Spleen (tissue), 7 donors: ENCODE measurements at regions not wholly inside any gene's neighbourhood (a gene's known extent, or its start where the extent isn't known, plus 50 kb on each side); places are given as distances from the start of the nearest gene placed in this dataset.

Experiments used
- CTCF ChIP-seq, 11 experiments: fragments of 200-600 bp in 7 of 11; fragments of 450-650 bp in 4 of 11; sonication (generic) in 4 of 11; IDR thresholded peaks in 8 of 11; conservative IDR thresholded peaks in 3 of 11; 1 replicate in 7 of 11; 2 replicates in 4 of 11; pipeline versions ENCODE4 v1.4.0 to v1.8.0; 2016 to 2021; ENCODE audit warnings: antibody characterized with exemption in 11 of 11, inconsistent platforms in 4 of 11, mild to moderate bottlenecking in 1 of 11
- POLR2A ChIP-seq, 3 donors: fragments of 450-650 bp; IDR thresholded peaks; one replicate each; pipeline ENCODE4 v1.5.1; 2017; ENCODE audit warnings: antibody characterized with exemption in 3 of 3, mild to moderate bottlenecking in 1 of 3
- POLR2AphosphoS5 ChIP-seq, 3 donors: sonication (generic); formaldehyde crosslinking; IDR thresholded peaks; one replicate each; pipeline ENCODE4 v1.5.1; 2017; ENCODE audit warnings: antibody characterized with exemption in 3 of 3
- donor health status: DM: no; HTN: no; CAD: no; lungs with moderate emphysema.
- donor health status: DM: no; HTN: no; CAD: no.
- donor health status: DM: no; HTN: no; CAD: no.

GRCh38 chr10:118101501-118101900 is 54.8 kb upstream of the RAB11FIP2 start:
- TF ChIP-seq CTCF (IDR thresholded peaks at IDR 0.05 in 8 of 11, conservative IDR thresholded peaks at IDR 0.05 in 3 of 11) = no peak
- TF ChIP-seq POLR2AphosphoS5 (IDR thresholded peaks at IDR 0.05) = no peak
- TF ChIP-seq POLR2A (IDR thresholded peaks at IDR 0.05) = no peak
